ENCODE measurements at regions not wholly inside any gene's neighbourhood (a gene's known extent, or its start where the extent isn't known, plus 50 kb on each side); places are given as distances from the start of the nearest gene placed in this dataset.

DNA sequence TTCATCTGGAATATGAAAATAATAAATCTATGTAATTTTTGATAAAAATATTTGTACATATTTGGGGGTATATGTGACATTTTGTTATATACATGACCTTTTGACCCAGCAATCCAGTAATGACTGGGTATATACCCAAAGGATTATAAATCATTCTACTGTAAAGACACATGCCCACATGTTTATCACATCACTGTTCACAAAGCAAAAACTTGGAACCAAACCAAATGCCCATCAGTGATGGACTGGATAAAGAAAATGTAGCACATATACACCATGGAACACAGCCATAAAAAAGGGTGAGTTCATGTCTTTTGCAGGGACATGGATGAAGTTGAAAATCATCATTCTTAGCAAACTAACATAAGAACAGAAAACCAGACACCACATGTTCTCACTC, 472.1 kb upstream of the DDX18 start (continued):
- TF ChIP-seq, protein P1, sequence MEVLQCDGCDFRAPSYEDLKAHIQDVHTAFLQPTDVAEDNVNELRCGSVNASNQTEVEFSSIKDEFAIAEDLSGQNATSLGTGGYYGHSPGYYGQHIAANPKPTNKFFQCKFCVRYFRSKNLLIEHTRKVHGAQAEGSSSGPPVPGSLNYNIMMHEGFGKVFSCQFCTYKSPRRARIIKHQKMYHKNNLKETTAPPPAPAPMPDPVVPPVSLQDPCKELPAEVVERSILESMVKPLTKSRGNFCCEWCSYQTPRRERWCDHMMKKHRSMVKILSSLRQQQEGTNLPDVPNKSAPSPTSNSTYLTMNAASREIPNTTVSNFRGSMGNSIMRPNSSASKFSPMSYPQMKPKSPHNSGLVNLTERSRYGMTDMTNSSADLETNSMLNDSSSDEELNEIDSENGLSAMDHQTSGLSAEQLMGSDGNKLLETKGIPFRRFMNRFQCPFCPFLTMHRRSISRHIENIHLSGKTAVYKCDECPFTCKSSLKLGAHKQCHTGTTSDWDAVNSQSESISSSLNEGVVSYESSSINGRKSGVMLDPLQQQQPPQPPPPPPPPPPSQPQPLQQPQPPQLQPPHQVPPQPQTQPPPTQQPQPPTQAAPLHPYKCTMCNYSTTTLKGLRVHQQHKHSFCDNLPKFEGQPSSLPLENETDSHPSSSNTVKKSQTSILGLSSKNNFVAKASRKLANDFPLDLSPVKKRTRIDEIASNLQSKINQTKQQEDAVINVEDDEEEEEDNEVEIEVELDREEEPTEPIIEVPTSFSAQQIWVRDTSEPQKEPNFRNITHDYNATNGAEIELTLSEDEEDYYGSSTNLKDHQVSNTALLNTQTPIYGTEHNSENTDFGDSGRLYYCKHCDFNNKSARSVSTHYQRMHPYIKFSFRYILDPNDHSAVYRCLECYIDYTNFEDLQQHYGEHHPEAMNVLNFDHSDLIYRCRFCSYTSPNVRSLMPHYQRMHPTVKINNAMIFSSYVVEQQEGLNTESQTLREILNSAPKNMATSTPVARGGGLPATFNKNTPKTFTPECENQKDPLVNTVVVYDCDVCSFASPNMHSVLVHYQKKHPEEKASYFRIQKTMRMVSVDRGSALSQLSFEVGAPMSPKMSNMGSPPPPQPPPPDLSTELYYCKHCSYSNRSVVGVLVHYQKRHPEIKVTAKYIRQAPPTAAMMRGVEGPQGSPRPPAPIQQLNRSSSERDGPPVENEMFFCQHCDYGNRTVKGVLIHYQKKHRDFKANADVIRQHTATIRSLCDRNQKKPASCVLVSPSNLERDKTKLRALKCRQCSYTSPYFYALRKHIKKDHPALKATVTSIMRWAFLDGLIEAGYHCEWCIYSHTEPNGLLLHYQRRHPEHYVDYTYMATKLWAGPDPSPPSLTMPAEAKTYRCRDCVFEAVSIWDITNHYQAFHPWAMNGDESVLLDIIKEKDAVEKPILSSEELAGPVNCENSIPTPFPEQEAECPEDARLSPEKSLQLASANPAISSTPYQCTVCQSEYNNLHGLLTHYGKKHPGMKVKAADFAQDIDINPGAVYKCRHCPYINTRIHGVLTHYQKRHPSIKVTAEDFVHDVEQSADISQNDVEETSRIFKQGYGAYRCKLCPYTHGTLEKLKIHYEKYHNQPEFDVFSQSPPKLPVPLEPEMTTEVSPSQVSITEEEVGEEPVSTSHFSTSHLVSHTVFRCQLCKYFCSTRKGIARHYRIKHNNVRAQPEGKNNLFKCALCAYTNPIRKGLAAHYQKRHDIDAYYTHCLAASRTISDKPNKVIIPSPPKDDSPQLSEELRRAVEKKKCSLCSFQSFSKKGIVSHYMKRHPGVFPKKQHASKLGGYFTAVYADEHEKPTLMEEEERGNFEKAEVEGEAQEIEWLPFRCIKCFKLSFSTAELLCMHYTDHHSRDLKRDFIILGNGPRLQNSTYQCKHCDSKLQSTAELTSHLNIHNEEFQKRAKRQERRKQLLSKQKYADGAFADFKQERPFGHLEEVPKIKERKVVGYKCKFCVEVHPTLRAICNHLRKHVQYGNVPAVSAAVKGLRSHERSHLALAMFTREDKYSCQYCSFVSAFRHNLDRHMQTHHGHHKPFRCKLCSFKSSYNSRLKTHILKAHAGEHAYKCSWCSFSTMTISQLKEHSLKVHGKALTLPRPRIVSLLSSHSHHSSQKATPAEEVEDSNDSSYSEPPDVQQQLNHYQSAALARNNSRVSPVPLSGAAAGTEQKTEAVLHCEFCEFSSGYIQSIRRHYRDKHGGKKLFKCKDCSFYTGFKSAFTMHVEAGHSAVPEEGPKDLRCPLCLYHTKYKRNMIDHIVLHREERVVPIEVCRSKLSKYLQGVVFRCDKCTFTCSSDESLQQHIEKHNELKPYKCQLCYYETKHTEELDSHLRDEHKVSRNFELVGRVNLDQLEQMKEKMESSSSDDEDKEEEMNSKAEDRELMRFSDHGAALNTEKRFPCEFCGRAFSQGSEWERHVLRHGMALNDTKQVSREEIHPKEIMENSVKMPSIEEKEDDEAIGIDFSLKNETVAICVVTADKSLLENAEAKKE (CRISPR knock-in tag; IDR thresholded peaks at IDR 0.05) = no peak
- TF ChIP-seq, protein P2, sequence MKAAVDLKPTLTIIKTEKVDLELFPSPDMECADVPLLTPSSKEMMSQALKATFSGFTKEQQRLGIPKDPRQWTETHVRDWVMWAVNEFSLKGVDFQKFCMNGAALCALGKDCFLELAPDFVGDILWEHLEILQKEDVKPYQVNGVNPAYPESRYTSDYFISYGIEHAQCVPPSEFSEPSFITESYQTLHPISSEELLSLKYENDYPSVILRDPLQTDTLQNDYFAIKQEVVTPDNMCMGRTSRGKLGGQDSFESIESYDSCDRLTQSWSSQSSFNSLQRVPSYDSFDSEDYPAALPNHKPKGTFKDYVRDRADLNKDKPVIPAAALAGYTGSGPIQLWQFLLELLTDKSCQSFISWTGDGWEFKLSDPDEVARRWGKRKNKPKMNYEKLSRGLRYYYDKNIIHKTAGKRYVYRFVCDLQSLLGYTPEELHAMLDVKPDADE (IDR thresholded peaks at IDR 0.05) = no peak
- TF ChIP-seq ZNF331 (CRISPR knock-in tag; IDR thresholded peaks at IDR 0.05; ENCODE audit: low read depth) = no peak

DNA sequence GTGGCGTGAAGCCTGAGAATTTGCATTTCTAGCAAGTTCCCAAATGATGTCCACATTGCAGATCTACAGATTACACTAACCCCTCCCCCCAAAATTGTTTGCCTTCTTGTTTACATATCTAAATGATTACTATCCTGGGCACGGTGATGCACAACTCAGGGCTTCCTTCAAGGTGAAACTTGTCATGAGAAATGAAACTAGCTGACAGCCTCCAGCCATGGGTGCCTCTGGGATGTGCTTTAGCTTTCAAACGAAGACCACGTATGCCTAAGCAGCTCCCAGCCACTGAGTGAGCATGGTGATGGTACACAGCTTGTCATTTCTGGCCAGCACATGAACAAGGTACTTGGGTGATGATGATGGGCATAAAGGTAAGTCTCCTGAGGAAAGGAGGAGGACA, 464.8 kb upstream of the DDX18 start:
- peaks cover 2% of the 10 kb centered on the region; the same call in 1 of the 3 replicates for H3K4me1 Mint-ChIP-seq
- Histone ChIP-seq H3K36me3 (ENCODE audit: insufficient read depth) (no peaks in the 10 kb centered on the region), H3K27ac (ENCODE audit: low read depth) (no peak overlapping the region), H3F3A (replicated peaks; ENCODE audit: low read depth) (no peaks in the 10 kb centered on the region), H3K4me1 (ENCODE audit: insufficient read depth) (no peaks in the 10 kb centered on the region), H3K9me2 (ENCODE audit: insufficient read depth) (no peaks in the 10 kb centered on the region), H3K4me3 (no peak overlapping the region), H4K20me1 (replicated peaks; ENCODE audit: insufficient read depth) (no peaks in the 10 kb centered on the region), H3K79me2 (replicated peaks; ENCODE audit: insufficient read depth) (no peaks in the 10 kb centered on the region), H2AFZ (no peak overlapping the region), H3K27me3 (ENCODE audit: insufficient read depth) (no peaks in the 10 kb centered on the region), H3K4me2 (no peak overlapping the region)
- H3K36me3 Mint-ChIP-seq (ENCODE audit: low read depth) = no peaks in the 10 kb centered on the region
- DNase-seq (ENCODE audit: low spot score) (no peak), ATAC-seq (no peak)
- H3K27ac Mint-ChIP-seq = no peak overlapping the region
- no peak overlapping the region for H3K4me3 Mint-ChIP-seq
- H3K9me3 Mint-ChIP-seq = no peaks in the 10 kb centered on the region
- no peaks in the 10 kb centered on the region for H3K27me3 Mint-ChIP-seq (ENCODE audit: insufficient read depth, low read depth, poor library complexity)
- TF ChIP-seq, protein P2 (IDR thresholded peaks at IDR 0.05) = no peak
- TF ChIP-seq, protein P1 (CRISPR knock-in tag; IDR thresholded peaks at IDR 0.05) = no peak
- TF ChIP-seq NANOG (IDR thresholded peaks at IDR 0.05; ENCODE audit: borderline replicate concordance) = no peak
- TF ChIP-seq ZNF331 (CRISPR knock-in tag; IDR thresholded peaks at IDR 0.05; ENCODE audit: low read depth) = no peak
- no peak for TF ChIP-seq JUNB (IDR thresholded peaks at IDR 0.05; ENCODE audit: unreplicated experiment)
- no peak for TF ChIP-seq CREB1 (CRISPR knock-in tag; IDR thresholded peaks at IDR 0.05; ENCODE audit: low read depth)
- TF ChIP-seq STAT1 (IDR thresholded peaks at IDR 0.05; ENCODE audit: unreplicated experiment) = no peak
